ENCODE measurements at regions not wholly inside any gene's neighbourhood (a gene's known extent, or its start where the extent isn't known, plus 50 kb on each side); places are given as distances from the start of the nearest gene placed in this dataset.

DNA sequence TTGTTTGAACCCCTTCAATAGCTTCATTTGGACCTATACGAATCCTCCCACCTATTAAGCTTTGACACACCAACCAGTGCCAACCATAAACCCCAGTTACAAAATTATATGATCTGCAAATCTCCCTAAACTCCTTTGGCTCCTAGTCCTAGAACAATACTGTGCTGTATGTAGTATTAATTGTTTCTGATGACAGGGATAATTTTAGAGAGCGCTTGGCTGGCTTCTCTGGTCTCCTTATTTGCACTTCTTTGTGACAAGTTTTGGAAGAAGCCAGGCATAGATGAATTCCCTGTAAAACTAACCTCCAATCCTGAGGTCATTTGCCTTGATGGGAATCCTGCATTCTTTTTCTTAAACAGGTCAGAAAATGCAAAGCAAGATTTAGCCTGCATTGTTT is 433.0 kb downstream of the PPARGC1A start:
- TF ChIP-seq, protein P1, sequence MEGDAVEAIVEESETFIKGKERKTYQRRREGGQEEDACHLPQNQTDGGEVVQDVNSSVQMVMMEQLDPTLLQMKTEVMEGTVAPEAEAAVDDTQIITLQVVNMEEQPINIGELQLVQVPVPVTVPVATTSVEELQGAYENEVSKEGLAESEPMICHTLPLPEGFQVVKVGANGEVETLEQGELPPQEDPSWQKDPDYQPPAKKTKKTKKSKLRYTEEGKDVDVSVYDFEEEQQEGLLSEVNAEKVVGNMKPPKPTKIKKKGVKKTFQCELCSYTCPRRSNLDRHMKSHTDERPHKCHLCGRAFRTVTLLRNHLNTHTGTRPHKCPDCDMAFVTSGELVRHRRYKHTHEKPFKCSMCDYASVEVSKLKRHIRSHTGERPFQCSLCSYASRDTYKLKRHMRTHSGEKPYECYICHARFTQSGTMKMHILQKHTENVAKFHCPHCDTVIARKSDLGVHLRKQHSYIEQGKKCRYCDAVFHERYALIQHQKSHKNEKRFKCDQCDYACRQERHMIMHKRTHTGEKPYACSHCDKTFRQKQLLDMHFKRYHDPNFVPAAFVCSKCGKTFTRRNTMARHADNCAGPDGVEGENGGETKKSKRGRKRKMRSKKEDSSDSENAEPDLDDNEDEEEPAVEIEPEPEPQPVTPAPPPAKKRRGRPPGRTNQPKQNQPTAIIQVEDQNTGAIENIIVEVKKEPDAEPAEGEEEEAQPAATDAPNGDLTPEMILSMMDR (IDR thresholded peaks at IDR 0.05): no peak
- TF ChIP-seq EZH2 (IDR thresholded peaks at IDR 0.05; ENCODE audit: borderline replicate concordance, insufficient read depth, low read depth, low read length, poor library complexity, severe bottlenecking): no peak
